GM19372 (cell line): ENCODE measurements at regions not wholly inside any gene's neighbourhood (a gene's known extent, or its start where the extent isn't known, plus 50 kb on each side); places are given as distances from the start of the nearest gene placed in this dataset.

Source experiments
- ATAC-seq: cut with Tn5 transposase; IDR thresholded peaks from one replicate; pipeline ENCODE4 v1.9.1; 2021; ENCODE audit warnings: mild to moderate bottlenecking, low read depth, moderate library complexity; ENCODE audit not compliant: unreplicated experiment

DNA sequence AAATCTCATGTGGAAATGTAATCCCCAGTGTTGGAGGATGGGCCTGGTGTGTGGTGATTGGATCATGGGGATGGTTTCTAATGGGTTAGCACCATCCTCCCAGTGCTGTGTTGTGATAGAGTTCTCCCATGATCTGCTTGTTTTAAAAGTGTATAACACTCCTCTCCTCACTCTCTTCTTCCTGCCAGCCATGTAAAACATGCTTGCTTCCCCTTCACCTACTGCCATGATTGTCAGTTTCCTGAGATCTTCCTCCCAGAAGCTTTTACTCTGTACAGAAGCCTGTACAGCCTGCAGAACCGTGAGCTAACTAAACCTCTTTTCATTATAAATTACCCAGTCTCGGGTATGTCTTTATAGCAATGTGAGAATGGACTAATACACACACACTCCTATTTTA lies 499.1 kb downstream of the RASEF start:
- ATAC-seq = no peak

DNA sequence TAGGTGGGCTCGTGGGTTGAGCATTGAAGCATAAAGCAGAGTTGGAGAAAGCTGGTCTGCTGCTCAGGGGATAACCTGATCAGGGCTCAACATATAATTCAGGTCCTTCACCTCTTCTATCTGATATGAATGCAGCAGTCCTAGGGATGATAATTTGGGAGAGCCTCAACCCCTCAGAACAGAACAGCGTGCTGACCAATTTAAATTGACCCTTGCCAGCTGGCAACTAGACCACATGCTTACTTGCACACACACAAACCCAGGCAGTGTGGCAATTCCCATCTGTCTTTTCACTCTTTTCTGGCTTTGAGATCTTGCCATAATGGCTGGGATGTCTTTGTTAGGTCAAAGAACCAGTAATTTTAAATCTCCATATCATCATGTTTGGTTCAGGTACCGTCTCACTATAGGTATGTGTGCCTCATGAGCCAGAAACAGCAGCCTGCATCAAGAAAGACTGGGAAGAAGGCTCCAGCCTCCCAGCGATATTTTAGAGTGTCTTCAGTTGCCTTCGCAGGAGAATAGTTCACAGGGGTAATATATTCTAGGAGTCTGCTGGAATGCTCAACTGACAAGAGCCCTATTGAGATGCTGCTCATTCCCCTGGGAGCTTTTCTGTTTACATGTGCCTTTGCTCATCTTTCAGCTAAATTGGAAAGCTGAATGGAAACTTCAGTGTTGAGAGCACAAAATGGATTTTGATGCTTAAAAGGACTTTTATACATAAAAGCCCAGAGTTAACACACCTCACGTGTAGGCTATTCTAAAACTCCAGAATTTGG lies 497.6 kb downstream of the RASEF start:
- ATAC-seq = no peak

DNA sequence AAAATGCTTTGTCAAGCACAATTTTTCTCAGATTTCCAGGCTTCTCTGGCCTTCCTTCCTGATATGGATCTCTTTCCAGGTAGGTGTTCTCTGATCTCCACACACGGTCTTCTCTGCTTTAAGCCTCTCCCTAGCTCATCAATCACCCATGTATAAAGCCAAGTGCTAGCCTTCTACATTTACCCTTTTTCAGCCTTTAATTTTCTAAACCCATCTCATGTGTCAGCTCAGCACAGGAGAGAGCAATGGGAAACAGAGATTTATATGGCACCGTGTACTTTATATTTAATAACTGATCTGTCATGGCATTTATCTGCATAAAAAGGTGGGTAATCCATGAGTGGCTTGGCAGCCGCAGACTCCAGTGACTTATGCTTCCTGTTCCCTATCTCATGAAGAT lies 495.0 kb downstream of the RASEF start:
- no peak for ATAC-seq

DNA sequence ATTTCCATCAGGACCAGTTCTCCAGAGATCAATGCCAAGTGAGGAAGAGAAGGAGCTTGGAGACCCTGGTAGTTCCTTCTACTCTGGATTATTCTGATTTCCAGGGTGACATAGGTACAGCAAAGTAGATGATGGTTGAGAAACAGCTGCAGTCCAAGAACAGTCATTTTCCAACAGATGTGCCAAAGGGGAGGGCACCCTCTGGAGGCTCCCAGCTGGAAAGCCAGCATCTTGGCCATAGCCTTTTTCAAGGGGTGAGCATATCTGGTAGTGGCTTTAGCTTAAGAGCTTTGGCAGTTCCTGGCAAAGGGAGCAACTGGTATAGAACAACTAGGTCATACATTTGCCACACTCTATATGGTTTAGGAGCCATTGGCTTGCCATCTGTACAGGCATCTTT lies 492.7 kb downstream of the RASEF start:
- ATAC-seq = no peak

DNA sequence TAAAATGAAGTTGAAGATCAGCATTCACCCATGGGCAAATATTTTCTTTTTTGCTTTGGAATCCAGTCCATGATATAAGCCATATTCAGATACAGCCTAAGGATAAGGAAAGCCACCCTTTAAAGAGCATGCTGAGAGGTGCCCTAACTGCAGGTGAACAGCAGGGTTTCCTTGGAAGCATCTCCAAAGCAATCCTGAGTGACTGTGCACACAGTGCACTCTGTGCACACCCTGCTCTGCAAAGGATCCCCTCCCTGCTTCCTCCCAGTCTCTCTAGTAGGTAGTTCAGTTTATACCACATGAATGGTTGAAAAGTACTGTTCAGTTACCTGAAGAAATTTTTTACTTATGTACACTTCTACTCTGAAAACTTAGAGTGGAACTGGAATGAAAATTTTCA lies 491.4 kb downstream of the RASEF start:
- ATAC-seq = no peak

DNA sequence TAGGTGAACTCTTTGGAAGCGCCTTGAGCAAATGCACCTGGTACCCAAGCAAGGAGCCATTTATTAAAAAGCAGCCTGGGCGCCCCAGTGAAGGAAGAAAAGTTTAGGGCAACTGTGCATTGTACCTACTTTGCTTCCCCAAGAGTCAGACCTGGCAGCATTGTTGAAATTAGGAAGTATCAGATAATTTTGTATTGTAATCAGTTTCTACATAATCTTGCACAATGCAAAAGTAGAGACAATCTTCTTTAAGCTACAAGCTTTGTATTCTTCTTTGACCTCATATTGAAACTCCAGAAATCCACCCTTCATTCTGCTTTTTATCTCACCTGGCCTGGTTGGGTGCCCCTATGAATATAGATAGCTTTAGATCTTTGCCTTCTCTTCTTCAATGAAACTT lies 490.8 kb downstream of the RASEF start:
- no peak for ATAC-seq

DNA sequence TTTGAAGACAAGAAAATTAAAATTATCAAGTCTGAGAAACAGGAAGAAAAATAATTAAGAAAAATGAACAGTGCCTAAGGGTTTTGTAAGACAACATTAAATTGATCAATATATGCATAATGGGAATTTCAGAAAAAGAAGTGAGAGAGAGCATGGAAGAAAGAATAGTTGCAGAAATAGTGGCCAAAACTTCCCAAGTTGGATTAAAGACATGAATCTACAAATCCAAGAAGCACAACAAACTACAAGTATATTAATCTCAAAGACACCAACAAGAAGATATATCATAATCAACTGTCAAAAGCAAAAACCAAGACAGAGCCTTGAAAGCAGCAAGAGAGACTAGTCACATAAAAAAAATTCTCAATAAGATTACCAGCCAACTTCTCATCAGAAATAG lies 488.0 kb downstream of the RASEF start:
- ATAC-seq = no peak

DNA sequence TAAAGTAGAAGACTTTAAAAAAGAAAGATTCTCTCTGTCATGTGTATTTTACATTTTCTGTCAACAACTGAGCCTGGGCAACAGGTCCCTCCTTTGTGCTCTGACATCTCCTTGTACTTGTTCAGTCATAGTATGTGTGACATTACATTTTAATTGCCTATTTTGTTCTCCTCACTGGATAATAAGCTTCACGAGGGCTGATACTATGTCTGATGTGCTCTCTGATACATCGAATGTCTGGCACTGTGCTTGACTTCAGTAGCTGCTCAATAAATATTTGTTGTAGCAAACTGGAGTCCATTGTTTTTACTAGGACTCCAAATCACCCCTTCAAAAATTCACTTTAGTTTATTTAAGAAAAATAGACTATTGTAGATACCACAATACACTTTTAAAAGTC lies 482.0 kb downstream of the RASEF start:
- ATAC-seq = no peak

DNA sequence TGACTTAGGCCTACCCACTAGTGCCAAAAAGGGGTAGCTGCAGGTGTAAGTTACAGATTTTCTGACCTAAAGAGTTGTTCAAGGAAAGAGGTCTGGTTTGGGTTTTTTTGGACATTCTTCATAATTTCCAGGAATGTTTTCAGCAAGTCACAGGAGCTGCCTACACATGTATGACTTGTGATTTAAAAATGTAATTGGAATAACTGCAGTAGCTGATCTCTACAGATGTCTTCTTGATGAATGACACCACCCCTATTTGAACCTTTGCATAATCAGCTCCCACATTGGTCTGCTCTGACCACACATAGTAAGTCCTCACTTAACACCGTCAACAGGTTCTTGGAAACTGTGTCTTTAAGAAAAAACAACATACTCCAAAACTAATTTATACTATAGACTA lies 481.4 kb downstream of the RASEF start:
- ATAC-seq = no peak

DNA sequence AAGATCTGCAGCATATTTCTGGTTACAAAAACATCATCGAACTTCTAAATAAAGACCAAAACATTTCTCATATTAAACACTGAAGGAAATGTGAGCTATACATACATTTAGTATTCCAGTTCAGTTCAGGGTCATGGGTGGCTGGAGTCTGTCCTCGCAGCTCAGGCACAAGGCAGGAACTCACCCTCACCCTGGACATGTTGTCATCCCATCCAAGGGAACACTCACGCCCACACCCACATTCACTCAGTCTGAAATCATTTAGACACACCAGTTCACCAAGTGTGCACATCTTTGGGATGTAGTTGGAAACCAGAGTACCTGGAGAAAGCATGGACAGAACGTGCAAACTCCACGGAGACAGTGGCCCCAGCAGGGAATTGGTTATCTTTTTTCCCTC lies 481.0 kb downstream of the RASEF start:
- no peak for ATAC-seq

DNA sequence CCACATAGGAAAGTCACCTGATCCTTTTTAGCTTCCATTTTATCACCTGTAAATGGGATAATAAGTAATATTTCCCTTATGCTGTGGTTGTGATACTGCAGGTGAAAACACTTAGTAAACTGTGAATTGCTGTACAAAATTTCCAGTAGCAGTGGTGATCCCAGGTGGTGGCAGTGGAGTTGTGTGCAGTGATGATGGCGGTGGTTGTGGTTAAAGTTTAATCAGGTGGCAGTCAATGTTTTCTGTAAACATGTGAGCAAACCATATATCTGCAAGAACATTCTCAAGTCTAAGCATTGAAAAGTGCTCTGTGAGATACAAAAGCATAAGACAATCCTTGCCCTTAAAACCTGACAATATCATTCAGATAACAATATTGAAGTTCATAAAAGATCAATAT lies 480.2 kb downstream of the RASEF start:
- ATAC-seq = no peak

DNA sequence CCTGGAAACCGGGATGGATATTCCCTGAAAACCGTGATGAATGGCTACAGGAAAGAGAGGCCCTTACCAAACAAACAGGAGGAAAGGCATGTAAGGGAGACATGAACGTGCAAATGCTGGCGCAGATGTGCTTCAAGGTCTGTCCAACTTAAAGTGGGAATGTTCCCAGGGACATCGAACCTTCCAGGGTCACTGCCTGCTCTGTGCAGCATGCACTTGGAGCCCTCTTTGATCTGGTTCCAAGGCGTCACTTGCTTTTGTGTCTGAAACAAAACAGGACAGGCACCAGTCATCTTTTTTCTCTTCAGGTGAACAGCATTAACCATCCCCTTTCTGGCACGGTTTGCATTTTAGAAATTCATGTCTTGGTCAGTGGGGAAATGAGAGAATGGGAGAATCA lies 479.4 kb downstream of the RASEF start:
- ATAC-seq = no peak

DNA sequence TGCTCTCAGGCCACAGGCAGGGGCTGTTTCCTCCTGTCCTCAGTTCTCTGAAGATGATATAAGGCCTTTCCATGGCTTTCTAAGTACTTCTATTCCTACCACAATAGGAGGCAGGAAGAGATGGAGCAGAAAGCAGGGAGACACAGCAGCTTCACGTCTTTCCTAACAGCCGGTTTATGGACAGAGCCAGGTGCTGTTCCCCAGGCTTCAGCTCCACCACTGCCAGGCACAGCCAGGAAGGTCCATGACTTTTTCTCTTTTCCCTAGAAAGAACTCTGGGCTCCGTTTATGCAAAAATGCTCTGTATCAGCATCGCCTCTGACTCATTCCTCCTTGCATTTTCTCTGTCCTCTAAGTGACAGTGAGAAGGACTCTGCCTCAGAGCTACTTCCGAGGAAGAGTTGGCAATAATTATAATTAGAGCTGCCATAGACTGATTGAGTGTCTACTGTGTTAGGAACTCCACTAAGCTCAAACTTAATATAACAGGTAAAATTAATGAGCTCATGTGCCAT lies 478.5 kb downstream of the RASEF start:
- no peak for ATAC-seq

DNA sequence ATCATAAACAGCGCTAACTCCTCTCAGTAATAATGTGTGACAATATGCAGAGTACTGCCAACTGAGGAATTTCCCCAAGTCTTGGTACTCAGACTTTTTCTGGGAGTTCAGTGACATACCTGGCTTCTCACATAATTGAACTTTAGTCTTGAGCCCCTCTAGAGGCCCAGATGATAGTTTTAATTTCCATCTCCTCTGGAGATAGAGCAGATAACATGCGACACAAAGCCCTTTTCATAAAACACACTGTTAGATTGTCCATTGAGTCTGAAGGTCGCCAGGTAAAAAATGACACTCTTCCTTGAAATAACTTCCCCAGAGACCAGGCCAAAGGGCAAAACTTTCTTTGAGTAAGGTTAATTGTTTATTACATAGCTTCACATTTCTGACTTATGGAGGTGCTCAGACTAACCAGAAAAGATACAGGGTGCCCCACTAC lies 476.0 kb downstream of the RASEF start:
- ATAC-seq = no peak

DNA sequence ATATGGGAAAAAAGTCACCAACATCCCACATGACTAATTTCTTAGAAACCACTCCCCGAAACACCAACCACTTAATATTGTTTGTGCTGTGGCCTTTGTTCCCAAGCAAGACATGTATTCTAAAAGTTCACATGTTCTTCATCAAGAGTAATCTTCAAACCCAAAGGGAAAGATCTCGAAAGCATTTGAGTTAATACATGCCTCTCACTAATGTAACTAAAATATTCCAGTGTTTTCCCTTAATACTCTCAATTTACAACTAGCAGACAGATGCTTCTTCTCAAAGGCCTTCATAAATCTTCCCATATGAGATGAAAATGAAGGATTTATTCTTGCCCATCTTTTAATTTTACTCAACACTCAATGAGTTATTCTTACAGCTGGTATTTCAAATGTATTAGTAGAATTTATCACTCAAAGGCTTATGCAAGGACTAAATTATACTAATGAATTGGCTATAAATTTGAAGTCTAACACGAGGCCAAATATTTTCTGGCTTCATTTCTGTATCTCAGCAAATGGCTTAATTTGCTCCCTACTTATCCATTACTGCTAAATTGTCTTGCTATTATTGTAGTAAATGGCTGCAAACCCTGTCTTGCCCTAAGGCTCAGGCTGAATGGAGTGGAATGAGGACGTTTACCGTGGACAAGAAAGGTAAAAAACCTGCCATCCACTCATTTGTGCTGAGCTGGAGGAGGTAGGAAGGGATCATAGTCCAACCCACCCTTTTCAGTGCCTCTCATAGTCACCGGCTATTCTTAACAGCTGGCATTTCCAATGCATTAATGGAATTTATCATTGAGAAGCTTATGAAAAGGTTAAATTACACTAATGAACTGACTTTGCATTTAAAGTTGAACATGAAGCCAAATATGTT lies 474.4 kb downstream of the RASEF start:
- ATAC-seq = no peak

DNA sequence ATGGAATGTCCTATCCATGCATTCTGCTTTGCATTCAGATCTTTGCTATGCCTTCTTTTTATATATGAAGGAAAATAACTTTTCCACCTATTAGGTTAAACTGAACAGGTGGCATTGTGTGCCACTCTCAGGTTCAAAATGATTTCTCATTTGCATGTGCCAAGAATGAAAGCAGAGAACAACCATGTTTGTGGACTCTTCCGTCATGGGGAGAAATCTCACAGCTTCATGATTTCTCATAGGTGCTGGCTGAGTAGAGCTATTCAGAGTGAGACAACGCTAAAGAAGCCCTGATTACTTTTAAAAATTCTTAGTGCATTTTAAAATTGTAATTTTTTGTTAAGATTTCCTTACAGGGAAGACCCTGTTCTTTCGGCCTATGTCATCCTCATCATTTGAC lies 472.1 kb downstream of the RASEF start:
- no peak for ATAC-seq

DNA sequence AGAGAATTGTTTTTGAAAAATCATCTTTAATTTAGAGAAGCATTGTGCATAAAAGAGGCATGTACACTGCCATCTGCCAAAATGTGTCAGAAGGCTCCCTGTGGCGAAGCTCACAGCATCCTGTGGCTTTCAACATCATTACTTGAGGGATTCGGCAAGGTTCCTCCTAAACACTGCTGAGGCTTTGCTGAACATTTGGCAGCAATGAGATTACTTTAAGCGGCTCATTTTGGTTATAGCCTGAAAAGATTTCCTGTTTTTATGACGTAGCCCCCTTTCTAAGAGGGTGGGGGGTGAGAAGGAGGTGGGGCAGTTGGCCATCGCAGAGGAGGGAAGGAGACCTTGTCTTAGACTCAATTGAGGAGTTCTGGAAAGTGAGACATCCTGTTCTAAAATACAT lies 469.4 kb downstream of the RASEF start:
- ATAC-seq = no peak

DNA sequence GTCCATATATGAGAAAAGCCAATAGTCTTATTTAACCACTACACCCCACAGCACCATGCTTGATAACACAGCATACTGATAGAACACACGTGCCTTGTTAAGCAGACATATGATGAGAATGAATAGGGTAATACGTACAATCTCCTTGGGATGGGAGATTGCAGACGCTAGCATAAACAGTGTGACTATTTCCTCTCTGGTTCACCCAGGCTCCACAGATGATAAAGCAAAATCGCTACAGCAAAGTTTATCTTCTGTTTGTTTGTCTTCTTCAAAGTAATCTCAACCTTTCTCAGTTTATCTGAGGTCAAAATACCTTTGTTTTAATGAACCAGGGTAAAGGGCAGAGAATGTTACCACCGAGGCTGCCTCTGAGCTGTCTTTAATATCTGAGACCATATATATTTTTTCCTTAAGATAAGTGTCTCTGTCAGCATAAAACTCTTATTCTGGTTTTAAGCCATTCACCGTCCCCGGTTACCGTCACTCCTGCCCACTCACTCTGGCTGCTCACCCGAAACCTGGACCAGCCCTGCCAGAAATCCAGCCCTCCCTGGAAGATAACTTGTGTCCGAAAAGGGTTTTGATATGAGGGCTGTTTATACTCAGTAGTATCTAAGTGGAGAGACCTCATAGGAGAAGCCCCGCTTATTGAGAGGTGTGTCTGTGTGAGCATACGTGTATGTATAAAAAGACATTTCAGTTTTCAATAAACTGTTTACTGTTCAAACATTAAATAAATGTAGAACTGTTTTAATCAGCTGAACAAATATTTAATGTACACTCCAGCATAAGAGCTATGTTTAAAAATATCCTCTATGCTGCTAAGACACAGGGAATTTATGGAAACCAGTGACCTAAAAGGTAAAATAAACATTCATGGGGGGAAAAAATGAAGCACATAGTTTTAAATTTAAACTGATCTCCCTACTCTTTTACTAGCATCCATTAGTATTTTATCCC lies 465.4 kb downstream of the RASEF start:
- no peak for ATAC-seq

DNA sequence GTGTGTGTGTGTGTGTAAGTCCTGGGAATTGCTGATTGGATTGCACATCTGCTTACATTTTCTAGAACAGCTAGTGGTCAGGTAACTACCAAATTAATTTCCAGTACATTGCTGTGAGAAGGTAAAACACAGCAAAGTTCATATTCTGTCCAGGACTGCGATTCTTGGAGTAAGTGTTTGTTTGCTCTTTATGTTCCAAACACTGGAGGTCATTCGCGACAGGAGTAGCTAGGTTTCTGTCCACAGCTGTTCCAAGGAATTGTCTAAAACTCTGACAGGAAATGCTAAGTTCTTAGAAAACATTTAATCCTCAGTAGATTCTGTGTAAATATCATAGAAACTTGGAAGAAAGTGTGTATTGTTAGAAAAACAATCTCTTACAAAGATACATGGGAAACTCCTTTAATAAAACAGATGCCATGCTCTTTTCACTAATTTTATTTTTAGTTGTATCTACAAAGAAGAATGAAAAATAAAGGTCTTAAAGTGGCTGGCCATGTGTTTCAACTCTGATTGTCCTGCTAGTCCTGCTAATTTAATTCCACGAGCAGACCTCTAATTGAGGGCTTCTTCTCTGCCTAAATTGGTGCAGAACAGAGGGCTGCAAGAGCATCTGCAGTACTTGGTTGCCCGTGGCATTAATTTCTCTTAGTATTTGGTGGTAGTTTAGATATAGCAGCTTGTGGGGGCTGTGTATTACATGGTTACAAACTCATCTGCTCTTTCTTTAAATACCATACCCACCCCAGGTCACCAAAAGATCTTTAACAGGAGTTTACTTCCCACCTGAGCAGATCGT lies 464.5 kb downstream of the RASEF start:
- no peak for ATAC-seq
